Parathyroid adenoma (tissue), 2 donors: ENCODE measurements at regions not wholly inside any gene's neighbourhood (a gene's known extent, or its start where the extent isn't known, plus 50 kb on each side); places are given as distances from the start of the nearest gene placed in this dataset.

Experiments
- H2AFZ ChIP-seq: fragments of 300-600 bp; sonication (generic); one replicate; pipeline ENCODE4 v1.7.0; 2017; ENCODE audit warnings: antibody characterized with exemption, mild to moderate bottlenecking
- H3K27ac ChIP-seq: fragments of 300-600 bp; sonication (generic); one replicate; pipeline ENCODE4 v1.7.0; 2017
- H3K27me3 ChIP-seq: fragments of 300-600 bp; sonication (generic); one replicate; pipeline ENCODE4 v1.7.0; 2017; ENCODE audit warnings: low read length; ENCODE audit not compliant: control insufficient read depth, insufficient read depth
- H3K36me3 ChIP-seq: fragments of 300-600 bp; sonication (generic); one replicate; pipeline ENCODE4 v1.7.0; 2017; ENCODE audit warnings: low read length; ENCODE audit not compliant: control insufficient read depth, insufficient read depth
- H3K4me1 ChIP-seq: fragments of 300-600 bp; sonication (generic); one replicate; pipeline ENCODE4 v1.7.0; 2017; ENCODE audit warnings: control low read depth
- H3K4me2 ChIP-seq: fragments of 300-600 bp; sonication (generic); one replicate; pipeline ENCODE4 v1.7.0; 2017; ENCODE audit warnings: low read length
- H3K4me3 ChIP-seq: fragments of 300-600 bp; sonication (generic); one replicate; pipeline ENCODE4 v1.7.0; 2017; ENCODE audit warnings: low read depth, low read length
- H3K79me2 ChIP-seq: fragments of 300-600 bp; sonication (generic); one replicate; pipeline ENCODE4 v1.7.0; 2017; ENCODE audit warnings: control low read depth
- H3K9ac ChIP-seq: fragments of 300-600 bp; sonication (generic); one replicate; pipeline ENCODE4 v1.7.0; 2017; ENCODE audit warnings: mild to moderate bottlenecking
- H3K9me3 ChIP-seq: fragments of 300-600 bp; sonication (generic); one replicate; pipeline ENCODE4 v1.7.0; 2017; ENCODE audit warnings: low read length; ENCODE audit not compliant: control insufficient read depth
- TF ChIP-seq, protein P1 (sequence below): fragments of 300-600 bp; sonication (generic); IDR thresholded peaks from one replicate; pipeline ENCODE4 v1.7.0; 2017; ENCODE audit warnings: antibody characterized with exemption, mild to moderate bottlenecking
- donor health status: primary hyperparathyroidism.

DNA sequence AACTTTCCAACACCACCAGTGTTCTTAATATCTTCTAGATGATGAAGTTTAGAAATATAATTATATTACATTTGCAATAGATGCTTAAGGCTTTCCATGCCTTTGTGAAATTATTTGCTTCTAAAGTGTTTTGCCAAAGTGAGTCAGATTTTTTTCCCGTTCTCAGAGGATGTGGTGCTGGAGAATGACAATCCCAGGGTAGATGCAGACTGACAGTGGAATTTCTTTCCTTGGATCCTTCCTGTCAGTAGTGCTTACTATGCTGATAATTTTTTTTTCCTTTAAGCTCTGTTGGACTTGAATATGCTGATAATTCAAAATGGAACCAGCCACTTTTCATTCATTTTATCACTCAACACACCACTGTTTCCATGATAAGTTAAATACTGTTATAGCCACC is 59.9 kb upstream of the SOX4 start:
- TF ChIP-seq, protein P1, sequence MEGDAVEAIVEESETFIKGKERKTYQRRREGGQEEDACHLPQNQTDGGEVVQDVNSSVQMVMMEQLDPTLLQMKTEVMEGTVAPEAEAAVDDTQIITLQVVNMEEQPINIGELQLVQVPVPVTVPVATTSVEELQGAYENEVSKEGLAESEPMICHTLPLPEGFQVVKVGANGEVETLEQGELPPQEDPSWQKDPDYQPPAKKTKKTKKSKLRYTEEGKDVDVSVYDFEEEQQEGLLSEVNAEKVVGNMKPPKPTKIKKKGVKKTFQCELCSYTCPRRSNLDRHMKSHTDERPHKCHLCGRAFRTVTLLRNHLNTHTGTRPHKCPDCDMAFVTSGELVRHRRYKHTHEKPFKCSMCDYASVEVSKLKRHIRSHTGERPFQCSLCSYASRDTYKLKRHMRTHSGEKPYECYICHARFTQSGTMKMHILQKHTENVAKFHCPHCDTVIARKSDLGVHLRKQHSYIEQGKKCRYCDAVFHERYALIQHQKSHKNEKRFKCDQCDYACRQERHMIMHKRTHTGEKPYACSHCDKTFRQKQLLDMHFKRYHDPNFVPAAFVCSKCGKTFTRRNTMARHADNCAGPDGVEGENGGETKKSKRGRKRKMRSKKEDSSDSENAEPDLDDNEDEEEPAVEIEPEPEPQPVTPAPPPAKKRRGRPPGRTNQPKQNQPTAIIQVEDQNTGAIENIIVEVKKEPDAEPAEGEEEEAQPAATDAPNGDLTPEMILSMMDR = no peak
- no peak overlapping the region for H2AFZ ChIP-seq
- H3K36me3 ChIP-seq = no peaks in the 10 kb centered on the region
- H3K4me3 ChIP-seq = no peak overlapping the region
- no peaks in the 10 kb centered on the region for H3K4me1 ChIP-seq
- H3K4me2 ChIP-seq = no peak overlapping the region
- no peaks in the 10 kb centered on the region for H3K9me3 ChIP-seq
- H3K27ac ChIP-seq = no peak overlapping the region
- no peak overlapping the region for H3K9ac ChIP-seq
- no peaks in the 10 kb centered on the region for H3K79me2 ChIP-seq
- H3K27me3 ChIP-seq = no peaks in the 10 kb centered on the region

DNA sequence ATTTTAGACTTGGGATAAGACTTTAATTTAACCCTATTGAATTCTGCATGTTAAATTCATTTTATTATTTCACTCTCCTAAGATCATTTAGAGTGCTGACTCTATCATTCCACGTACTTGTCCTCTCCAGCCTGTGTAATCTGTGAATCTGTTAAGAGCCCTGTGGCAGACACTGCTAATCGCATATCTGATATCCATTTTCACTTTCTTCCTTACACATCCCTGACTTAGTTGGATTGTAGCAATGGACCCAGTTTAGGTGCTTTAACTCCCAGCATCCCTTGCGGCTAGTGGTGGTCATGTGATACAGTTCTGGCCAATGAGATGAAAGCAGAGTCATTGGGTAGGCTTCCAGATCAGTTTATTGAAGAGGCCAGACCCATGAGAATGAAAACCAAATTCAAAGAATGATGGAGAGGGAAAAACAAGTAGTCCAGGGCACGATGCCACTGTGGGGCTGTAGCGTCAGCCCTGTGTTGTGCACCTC is 57.2 kb upstream of the SOX4 start:
- TF ChIP-seq, protein P1 = no peak
- H3K4me3 ChIP-seq = no peak overlapping the region

DNA sequence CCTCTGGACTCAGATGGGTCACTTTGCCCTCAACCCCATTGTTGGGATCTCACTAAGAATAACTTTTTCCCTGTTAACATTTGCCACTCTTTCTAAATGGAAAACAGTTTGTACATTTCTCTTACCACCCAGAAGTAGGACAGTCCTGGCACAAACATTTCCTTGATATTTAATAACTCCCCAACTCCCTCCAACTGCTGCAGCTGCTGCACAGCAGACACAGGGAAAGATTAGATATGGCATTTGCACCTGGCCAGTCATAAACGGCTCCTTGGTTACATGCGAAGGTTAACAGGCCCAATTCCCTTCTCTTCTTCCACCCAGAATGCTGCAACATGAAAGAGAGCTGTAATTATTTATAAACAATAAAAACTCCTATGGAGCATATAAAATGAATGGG is 55.9 kb upstream of the SOX4 start:
- no peak overlapping the region for H3K4me3 ChIP-seq

More for the DNA sequence above, 57.2 kb upstream of the SOX4 start:
- Histone ChIP-seq H3K79me2 (no peaks in the 10 kb centered on the region), H3K9ac (no peak overlapping the region), H2AFZ (no peak overlapping the region), H3K27me3 (no peaks in the 10 kb centered on the region), H3K36me3 (no peaks in the 10 kb centered on the region), H3K4me2 (no peak overlapping the region), H3K27ac (no peak overlapping the region), H3K9me3 (no peaks in the 10 kb centered on the region), H3K4me1 (no peaks in the 10 kb centered on the region)

DNA sequence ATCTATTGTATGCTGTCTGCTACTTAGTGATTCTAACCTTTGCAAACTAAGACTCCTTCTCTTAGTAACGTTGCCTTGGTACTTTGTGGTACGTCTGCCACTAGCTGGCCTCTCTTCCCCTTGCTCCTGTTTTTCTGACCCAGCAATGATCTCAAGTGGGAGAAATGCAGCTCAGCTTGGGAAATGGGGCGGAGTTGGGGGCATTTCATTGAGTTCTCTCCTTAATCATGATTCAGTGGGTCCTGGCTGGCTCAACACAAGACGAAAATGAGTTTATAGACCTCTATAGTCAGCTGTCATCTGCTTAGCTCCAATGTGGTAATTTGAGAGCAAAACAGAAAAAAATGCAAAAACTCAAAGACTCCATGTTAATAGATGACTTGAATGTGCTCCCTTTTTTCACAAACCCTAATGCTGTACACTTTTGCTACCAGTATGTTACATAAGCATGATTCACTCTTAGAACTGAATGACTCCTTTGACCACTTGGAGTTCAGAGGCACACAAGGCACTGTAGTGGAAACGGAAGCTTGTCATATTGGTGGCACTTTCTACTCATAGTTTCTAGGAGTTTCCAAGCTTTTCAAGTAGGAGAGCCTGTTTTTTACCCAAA is 55.3 kb upstream of the SOX4 start:
- H3K4me1 ChIP-seq = no peaks in the 10 kb centered on the region
- no peak overlapping the region for H3K27ac ChIP-seq
- no peaks in the 10 kb centered on the region for H3K36me3 ChIP-seq
- no peak overlapping the region for H3K9ac ChIP-seq
- no peaks in the 10 kb centered on the region for H3K9me3 ChIP-seq
- H2AFZ ChIP-seq = no peak overlapping the region
- H3K79me2 ChIP-seq = no peaks in the 10 kb centered on the region
- H3K27me3 ChIP-seq = no peaks in the 10 kb centered on the region
- H3K4me3 ChIP-seq = no peak overlapping the region
- TF ChIP-seq, protein P1 = no peak
- H3K4me2 ChIP-seq = no peak overlapping the region

More for the DNA sequence above, 55.9 kb upstream of the SOX4 start:
- Histone ChIP-seq H3K79me2 (no peaks in the 10 kb centered on the region), H3K4me1 (no peaks in the 10 kb centered on the region), H3K36me3 (no peaks in the 10 kb centered on the region), H3K9ac (no peak overlapping the region), H2AFZ (no peak overlapping the region), H3K9me3 (no peaks in the 10 kb centered on the region), H3K27ac (no peak overlapping the region), H3K4me2 (no peak overlapping the region), H3K27me3 (no peaks in the 10 kb centered on the region)
- TF ChIP-seq, protein P1 = no peak

DNA sequence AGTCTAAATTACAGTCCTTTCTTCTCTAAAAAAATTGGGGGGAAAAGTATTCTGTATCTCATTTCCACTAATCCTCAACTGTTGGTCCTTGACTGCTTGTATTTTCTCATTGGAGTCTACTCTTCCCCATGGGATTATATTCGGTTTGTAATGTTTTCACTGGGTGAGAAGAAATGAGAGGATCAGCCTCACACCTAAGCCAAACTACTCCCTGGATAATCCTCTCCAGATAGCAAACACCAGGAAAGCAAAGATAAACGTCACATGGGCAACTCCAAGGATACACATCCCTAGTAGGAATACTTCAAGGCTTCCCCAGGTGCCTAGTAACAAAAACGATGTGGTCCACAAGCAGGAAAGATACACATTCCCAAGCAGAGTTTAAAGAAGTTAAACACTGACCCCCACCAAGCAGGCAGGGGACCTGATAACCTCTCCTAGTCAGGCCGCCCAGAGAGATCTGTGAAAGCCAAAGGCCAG is 53.9 kb upstream of the SOX4 start:
- no peaks in the 10 kb centered on the region for H3K79me2 ChIP-seq
- no peaks in the 10 kb centered on the region for H3K4me1 ChIP-seq
- H3K9ac ChIP-seq = no peak overlapping the region
- no peaks in the 10 kb centered on the region for H3K27me3 ChIP-seq
- H3K27ac ChIP-seq = no peak overlapping the region
- H3K9me3 ChIP-seq = no peaks in the 10 kb centered on the region
- H3K4me2 ChIP-seq = no peak overlapping the region
- TF ChIP-seq, protein P1 = no peak
- H2AFZ ChIP-seq = no peak overlapping the region
- no peaks in the 10 kb centered on the region for H3K36me3 ChIP-seq
- no peak overlapping the region for H3K4me3 ChIP-seq
